H9 (cell line): ENCODE measurements at regions not wholly inside any gene's neighbourhood (a gene's known extent, or its start where the extent isn't known, plus 50 kb on each side); places are given as distances from the start of the nearest gene placed in this dataset.

ENCODE experiments used
- DNase-seq: peaks from one replicate; pipeline ENCODE4 v3.0.0-alpha.2; 2017
- H2AFZ ChIP-seq: one replicate; pipeline ENCODE4 v1.6.1; 2013; ENCODE audit warnings: mild to moderate bottlenecking, low read length, control low read depth, moderate library complexity
- H2AK5ac ChIP-seq: 2 replicates; pipeline ENCODE4 v1.6.1; 2013; ENCODE audit warnings: low read length, control low read depth, mixed read lengths; ENCODE audit not compliant: insufficient read length
- H2BK120ac ChIP-seq: one replicate; pipeline ENCODE4 v1.6.1; 2013; ENCODE audit warnings: low read depth, mild to moderate bottlenecking, low read length, control low read depth, inconsistent platforms; ENCODE audit not compliant: poor library complexity, severe bottlenecking
- H2BK12ac ChIP-seq: 2 replicates; pipeline ENCODE4 v1.6.1; 2013; ENCODE audit warnings: low read length, control low read depth, mixed read lengths, low read depth; ENCODE audit not compliant: insufficient read length
- H2BK15ac ChIP-seq: 2 replicates; pipeline ENCODE4 v1.6.1; 2013; ENCODE audit warnings: low read depth, low read length, control low read depth
- H2BK20ac ChIP-seq: one replicate; pipeline ENCODE4 v1.6.1; 2013; ENCODE audit warnings: low read depth, mild to moderate bottlenecking, low read length, control low read depth, inconsistent platforms; ENCODE audit not compliant: poor library complexity, severe bottlenecking
- H2BK5ac ChIP-seq: 2 replicates; pipeline ENCODE4 v1.6.1; 2013; ENCODE audit warnings: low read length, control low read depth, mixed read lengths; ENCODE audit not compliant: insufficient read length
- H3K14ac ChIP-seq: 2 replicates; pipeline ENCODE4 v1.6.1; 2013; ENCODE audit warnings: low read length, control low read depth; ENCODE audit not compliant: insufficient read depth
- H3K18ac ChIP-seq: 2 replicates; pipeline ENCODE4 v1.6.1; 2013; ENCODE audit warnings: low read depth, mild to moderate bottlenecking, mixed read lengths, low read length, control low read depth; ENCODE audit not compliant: insufficient read length
- H3K23ac ChIP-seq: 2 replicates; pipeline ENCODE4 v1.6.1; 2013; ENCODE audit warnings: low read length, control low read depth, mixed read lengths, low read depth; ENCODE audit not compliant: insufficient read length
- H3K23me2 ChIP-seq: 2 replicates; pipeline ENCODE4 v1.6.1; 2013; ENCODE audit warnings: low read depth, mild to moderate bottlenecking, mixed read lengths, low read length, control low read depth; ENCODE audit not compliant: insufficient read length, poor library complexity, severe bottlenecking
- H3K27ac ChIP-seq: 2 replicates; pipeline ENCODE4 v1.5.1; 2013; ENCODE audit warnings: low read length, control low read depth, mixed read lengths, low read depth; ENCODE audit not compliant: insufficient read length
- H3K27me3 ChIP-seq: 2 replicates; pipeline ENCODE4 v1.6.1; 2013; ENCODE audit warnings: low read length, control low read depth, inconsistent platforms; ENCODE audit not compliant: insufficient read depth
- H3K4ac ChIP-seq: 2 replicates; pipeline ENCODE4 v1.6.1; 2013; ENCODE audit warnings: low read depth, mild to moderate bottlenecking, control low read depth, inconsistent platforms, low read length, moderate library complexity
- H3K4me1 ChIP-seq: 2 replicates; pipeline ENCODE4 v1.6.1; 2013; ENCODE audit warnings: low read length, control low read depth, inconsistent platforms; ENCODE audit not compliant: insufficient read depth
- H3K4me2 ChIP-seq: 2 replicates; pipeline ENCODE4 v1.6.1; 2013; ENCODE audit warnings: low read length, control low read depth, mixed read lengths; ENCODE audit not compliant: insufficient read length, insufficient read depth
- H3K56ac ChIP-seq: 2 replicates; pipeline ENCODE4 v1.6.1; 2013; ENCODE audit warnings: low read depth, mild to moderate bottlenecking, mixed read lengths, low read length, control low read depth; ENCODE audit not compliant: insufficient read length
- H3K79me1 ChIP-seq: 2 replicates; pipeline ENCODE4 v1.6.1; 2013; ENCODE audit warnings: low read depth, mild to moderate bottlenecking, moderate library complexity, low read length, control low read depth, inconsistent platforms; ENCODE audit not compliant: insufficient read depth, poor library complexity, severe bottlenecking
- H3K79me2 ChIP-seq: 2 replicates; pipeline ENCODE4 v1.6.1; 2013; ENCODE audit warnings: low read length, control low read depth, inconsistent platforms; ENCODE audit not compliant: insufficient read depth
- H3K9ac ChIP-seq: 2 replicates; pipeline ENCODE4 v1.6.1; 2013; ENCODE audit warnings: low read length, control low read depth, mixed read lengths; ENCODE audit not compliant: insufficient read length; ENCODE audit errors: extremely low read depth
- H3K9me3 ChIP-seq: one replicate; pipeline ENCODE4 v1.6.1; 2013; ENCODE audit warnings: low read depth, low read length, inconsistent platforms; ENCODE audit not compliant: control insufficient read depth
- H3T11ph ChIP-seq: one replicate; pipeline ENCODE4 v1.6.1; 2013; ENCODE audit warnings: mild to moderate bottlenecking, low read length, control low read depth, inconsistent platforms
- H4K20me1 ChIP-seq: one replicate; pipeline ENCODE4 v1.6.1; 2013; ENCODE audit not compliant: control insufficient read depth, insufficient read length, insufficient read depth
- H4K5ac ChIP-seq: 2 replicates; pipeline ENCODE4 v1.6.1; 2013; ENCODE audit warnings: low read depth, mild to moderate bottlenecking, mixed read lengths, low read length, control low read depth; ENCODE audit not compliant: insufficient read length
- H4K8ac ChIP-seq: replicated peaks from 2 replicates; pipeline ENCODE4 v1.6.1; 2013; ENCODE audit warnings: low read length, control low read depth, mixed read lengths, low read depth; ENCODE audit not compliant: insufficient read length
- H4K91ac ChIP-seq: 2 replicates; pipeline ENCODE4 v1.6.1; 2013; ENCODE audit warnings: low read depth, mild to moderate bottlenecking, moderate library complexity, mixed read lengths, low read length, control low read depth; ENCODE audit not compliant: insufficient read length
- H3K27ac Mint-ChIP-seq, 3 experiments: 2 replicates in 2 of 3; 3 replicates in 1 of 3; pipeline ENCODE4 v1.8.0; 2020 to 2021; ENCODE audit warnings: mixed read lengths in 3 of 3, mild to moderate bottlenecking in 1 of 3, moderate library complexity in 1 of 3
- H3K27me3 Mint-ChIP-seq: 2 replicates; pipeline ENCODE4 v1.8.0; 2021; ENCODE audit warnings: low read depth, mild to moderate bottlenecking, moderate library complexity, mixed read lengths
- H3K36me3 Mint-ChIP-seq, 3 experiments: 2 replicates in 2 of 3; 3 replicates in 1 of 3; pipeline ENCODE4 v1.8.0; 2020 to 2021; ENCODE audit warnings: low read depth in 3 of 3, mixed read lengths in 3 of 3; ENCODE audit not compliant: insufficient read depth in 1 of 3
- H3K4me1 Mint-ChIP-seq, 2 experiments: 2 replicates each; pipeline ENCODE4 v1.8.0; 2020; ENCODE audit warnings: mixed read lengths in 2 of 2
- H3K4me3 Mint-ChIP-seq, 2 experiments: 2 replicates in 1 of 2; 3 replicates in 1 of 2; pipeline ENCODE4 v1.8.0; 2020 to 2021; ENCODE audit warnings: mild to moderate bottlenecking in 2 of 2, mixed read lengths in 2 of 2, moderate library complexity in 1 of 2
- H3K9me3 Mint-ChIP-seq, 2 experiments: 2 replicates in 1 of 2; 3 replicates in 1 of 2; pipeline ENCODE4 v1.8.0; 2020; ENCODE audit warnings: mild to moderate bottlenecking in 2 of 2, mixed read lengths in 2 of 2, moderate library complexity in 1 of 2
- CTCF ChIP-seq: fragments of 200-600 bp; sonication (generic); conservative IDR thresholded peaks from 3 replicates; pipeline ENCODE4 v1.8.0; 2021; ENCODE audit warnings: antibody characterized with exemption, mild to moderate bottlenecking
- WGBS: extraction: QIAGEN DNeasy Blood & Tissue Kit; methylation state at CpG from one replicate; pipeline ENCODE4 v1.1.7; 2013; ENCODE audit warnings: missing lambda C conversion rate, low lambda C conversion rate, mixed read lengths; ENCODE audit not compliant: insufficient read length; ENCODE audit errors: extremely low coverage; 5-methylcytosine and 5-hydroxymethylcytosine counted together

- Histone ChIP-seq H2AFZ (no peak overlapping the region), H3K79me1 (no peaks in the 10 kb centered on the region), H3K27me3 (no peaks in the 10 kb centered on the region), H4K20me1 (no peaks in the 10 kb centered on the region), H3K79me2 (no peaks in the 10 kb centered on the region), H2BK20ac (no peak overlapping the region), H3K4me2 (no peak overlapping the region), H3K9me3 (no peaks in the 10 kb centered on the region), H3T11ph (no peak overlapping the region), H3K9ac (no peak overlapping the region), H2BK120ac (no peak overlapping the region), H2BK12ac (no peak overlapping the region), H3K4me1 (no peaks in the 10 kb centered on the region), H3K23me2 (no peaks in the 10 kb centered on the region), H2BK15ac (no peak overlapping the region), H4K91ac (no peak overlapping the region), H3K23ac (no peak overlapping the region), H3K4ac (no peak overlapping the region), H2AK5ac (no peak overlapping the region), H3K27ac (no peak overlapping the region), H2BK5ac (no peak overlapping the region), H4K8ac (no peak overlapping the region), H4K5ac (no peak overlapping the region), H3K56ac (no peak overlapping the region), H3K14ac (no peak overlapping the region), H3K18ac (no peak overlapping the region)
- no peak for DNase-seq
- Mint-ChIP-seq H3K4me3 (no peak overlapping the region), H3K36me3 (no peaks in the 10 kb centered on the region), H3K4me1 (no peaks in the 10 kb centered on the region), H3K27me3 (no peaks in the 10 kb centered on the region), H3K9me3 (no peaks in the 10 kb centered on the region), H3K27ac (no peak overlapping the region)
- no CpG with 5 or more reads among the region's 3 CpGs for WGBS
- no peak for TF ChIP-seq CTCF
Measured at GRCh38 chr3:152915695-152916094, 80.8 kb downstream of the P2RY1 start.
